GM23248 (cell line): ENCODE measurements at regions not wholly inside any gene's neighbourhood (a gene's known extent, or its start where the extent isn't known, plus 50 kb on each side); places are given as distances from the start of the nearest gene placed in this dataset.

Source experiments
- DNase-seq: peaks from one replicate; pipeline ENCODE4 v3.0.0-alpha.2; 2015
- H2AFZ ChIP-seq: fragments of 200-600 bp; sonication (generic); 2 replicates; pipeline ENCODE4 v1.6.1; 2016; ENCODE audit warnings: antibody characterized with exemption
- H3F3A ChIP-seq: fragments of 200-600 bp; sonication (generic); 2 replicates; pipeline ENCODE4 v1.6.1; 2016; ENCODE audit warnings: mild to moderate bottlenecking, antibody characterized with exemption, mixed run types; ENCODE audit not compliant: insufficient read depth
- H3K27ac ChIP-seq: fragments of 200-600 bp; sonication (generic); 2 replicates; pipeline ENCODE4 v1.5.1; 2016; ENCODE audit warnings: mild to moderate bottlenecking
- H3K27me3 ChIP-seq: fragments of 200-600 bp; sonication (generic); replicated peaks from 2 replicates; pipeline ENCODE4 v1.6.1; 2016; ENCODE audit warnings: mild to moderate bottlenecking; ENCODE audit not compliant: insufficient read depth
- H3K36me3 ChIP-seq: fragments of 200-600 bp; sonication (generic); 2 replicates; pipeline ENCODE4 v1.6.1; 2016; ENCODE audit warnings: low read depth, mild to moderate bottlenecking
- H3K4me1 ChIP-seq: fragments of 200-600 bp; sonication (generic); 2 replicates; pipeline ENCODE4 v1.6.1; 2016; ENCODE audit warnings: mild to moderate bottlenecking; ENCODE audit not compliant: insufficient read depth
- H3K4me2 ChIP-seq: fragments of 200-600 bp; sonication (generic); one replicate; pipeline ENCODE4 v1.6.1; 2016; ENCODE audit warnings: mild to moderate bottlenecking; ENCODE audit not compliant: unreplicated experiment
- H3K4me3 ChIP-seq: fragments of 200-600 bp; sonication (generic); 2 replicates; pipeline ENCODE4 v1.5.1; 2016; ENCODE audit warnings: mild to moderate bottlenecking
- H3K79me2 ChIP-seq: fragments of 200-600 bp; sonication (generic); 2 replicates; pipeline ENCODE4 v1.6.1; 2016; ENCODE audit warnings: mild to moderate bottlenecking; ENCODE audit not compliant: insufficient read depth
- H3K9ac ChIP-seq: fragments of 200-600 bp; sonication (generic); 2 replicates; pipeline ENCODE4 v1.6.1; 2016; ENCODE audit warnings: mild to moderate bottlenecking
- H3K9me2 ChIP-seq: fragments of 200-600 bp; sonication (generic); 2 replicates; pipeline ENCODE4 v1.6.1; 2016; ENCODE audit warnings: mixed run types, mild to moderate bottlenecking, moderate library complexity; ENCODE audit not compliant: insufficient read depth
- H3K9me3 ChIP-seq: fragments of 200-600 bp; sonication (generic); one replicate; pipeline ENCODE4 v1.6.1; 2017; ENCODE audit warnings: low read depth
- H4K20me1 ChIP-seq: fragments of 200-600 bp; sonication (generic); 2 replicates; pipeline ENCODE4 v1.6.0; 2016; ENCODE audit not compliant: insufficient read depth
- EZH2 ChIP-seq: fragments of 200-600 bp; sonication (generic); IDR thresholded peaks from 2 replicates; pipeline ENCODE4 v1.6.1; 2018; ENCODE audit warnings: antibody characterized with exemption, mild to moderate bottlenecking; ENCODE audit not compliant: insufficient read depth, poor library complexity, severe bottlenecking
- EZH2phosphoT487 ChIP-seq: fragments of 200-600 bp; sonication (generic); IDR thresholded peaks from 2 replicates; pipeline ENCODE4 v1.6.1; 2018; ENCODE audit warnings: antibody characterized with exemption, moderate library complexity, mild to moderate bottlenecking, low read depth; ENCODE audit not compliant: insufficient read depth
- WGBS, 2 experiments: methylation state at CpG; one replicate each; pipeline ENCODE4 v1.1.6; 2015 to 2017; ENCODE audit warnings: low lambda C conversion rate in 2 of 2, low coverage in 1 of 2; ENCODE audit errors: missing lambda C conversion rate in 2 of 2; 5-methylcytosine and 5-hydroxymethylcytosine counted together
- in situ Hi-C: fragments of 300-500 bp; cut with MboI; formaldehyde crosslinking; loops from 2 replicates; pipeline ENCODE4 v1.15.0; 2020

- H3K27me3 ChIP-seq = no peaks in the 10 kb centered on the region
- WGBS, 2 experiments = 15 to 19% methylated on average over 1 of the region's 1 CpG
- in situ Hi-C loops = no loop called here
Measured at GRCh38 chr2:166677996-166678395, 183.9 kb upstream of the SCN7A start.

DNA sequence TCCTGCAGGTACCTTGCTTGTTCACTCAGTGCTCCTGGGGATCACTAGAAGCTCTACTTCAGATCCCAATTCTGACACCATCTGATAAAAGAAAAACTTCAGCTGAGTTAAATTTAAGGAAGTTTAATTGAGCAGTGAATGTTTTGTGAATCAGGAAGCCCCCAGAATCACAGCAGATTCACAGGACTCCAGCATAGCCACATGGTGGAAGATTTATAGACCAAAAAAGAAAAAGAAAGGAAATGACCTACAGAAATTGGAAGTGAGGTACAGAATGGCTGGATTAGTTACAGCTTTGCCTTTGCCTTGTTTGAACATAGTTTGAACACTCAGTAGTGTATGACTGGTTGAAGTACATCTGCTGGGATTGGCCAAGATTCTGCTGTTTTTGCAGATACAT, 182.7 kb upstream of the SCN7A start:
- DNase-seq = no peak
- Histone ChIP-seq H3K4me1 (no peaks in the 10 kb centered on the region), H2AFZ (no peak overlapping the region), H3K36me3 (no peaks in the 10 kb centered on the region), H3K9me3 (no peaks in the 10 kb centered on the region), H3K9ac (no peak overlapping the region), H4K20me1 (no peaks in the 10 kb centered on the region), H3K4me3 (no peak overlapping the region), H3K27ac (no peak overlapping the region), H3K27me3 (no peaks in the 10 kb centered on the region), H3K9me2 (no peaks in the 10 kb centered on the region), H3K79me2 (no peaks in the 10 kb centered on the region), H3F3A (no peaks in the 10 kb centered on the region), H3K4me2 (no peak overlapping the region)
- in situ Hi-C loops = no loop called here
- TF ChIP-seq EZH2phosphoT487 = no peak
- no peak for TF ChIP-seq EZH2

More at GRCh38 chr2:166677996-166678395, 183.9 kb upstream of the SCN7A start:
- H3K4me1 ChIP-seq = no peaks in the 10 kb centered on the region
- no peaks in the 10 kb centered on the region for H3F3A ChIP-seq
- no peaks in the 10 kb centered on the region for H3K9me2 ChIP-seq
- no peak overlapping the region for H2AFZ ChIP-seq
- no peaks in the 10 kb centered on the region for H4K20me1 ChIP-seq
- H3K4me3 ChIP-seq = no peak overlapping the region
- H3K4me2 ChIP-seq = no peak overlapping the region
- no peak for TF ChIP-seq EZH2
- no peak for TF ChIP-seq EZH2phosphoT487
- H3K9me3 ChIP-seq = no peaks in the 10 kb centered on the region
- no peak overlapping the region for H3K9ac ChIP-seq
- H3K36me3 ChIP-seq = no peaks in the 10 kb centered on the region
- H3K27ac ChIP-seq = no peak overlapping the region
- DNase-seq = no peak
- H3K79me2 ChIP-seq = no peaks in the 10 kb centered on the region

DNA sequence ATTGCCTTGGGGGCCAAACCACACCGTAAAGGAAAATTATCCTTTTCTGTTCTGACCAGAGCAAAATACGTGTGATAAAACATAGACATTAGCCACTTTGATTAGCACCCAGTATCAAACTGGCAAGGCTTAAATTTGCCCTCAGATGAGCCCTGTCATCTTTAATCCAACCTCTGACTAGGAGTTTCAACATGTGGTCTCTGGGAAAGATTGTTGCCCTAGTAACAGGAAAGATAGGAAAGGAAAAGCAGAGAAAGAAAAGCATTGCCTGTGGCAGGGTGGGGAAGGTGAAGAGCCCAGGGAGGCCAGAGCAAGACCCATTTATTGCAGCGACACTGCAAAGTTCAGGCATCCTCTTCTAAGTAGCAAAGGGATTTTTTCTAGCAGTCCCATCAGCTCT, 181.5 kb upstream of the SCN7A start:
- in situ Hi-C loops = no loop called here
- no peaks in the 10 kb centered on the region for H3F3A ChIP-seq
- H2AFZ ChIP-seq = no peak overlapping the region
- no peak for TF ChIP-seq EZH2phosphoT487
- no peak for TF ChIP-seq EZH2
- H3K9me2 ChIP-seq = no peaks in the 10 kb centered on the region
- H3K9ac ChIP-seq = no peak overlapping the region
- no peak overlapping the region for H3K4me2 ChIP-seq
- H3K4me1 ChIP-seq = no peaks in the 10 kb centered on the region
- no peak overlapping the region for H3K4me3 ChIP-seq
- no peaks in the 10 kb centered on the region for H4K20me1 ChIP-seq
- H3K36me3 ChIP-seq = no peaks in the 10 kb centered on the region
- WGBS, 2 experiments = 27 to 28% methylated on average over 3 of the region's 3 CpGs
- no peaks in the 10 kb centered on the region for H3K27me3 ChIP-seq
- DNase-seq = no peak
- no peaks in the 10 kb centered on the region for H3K9me3 ChIP-seq
- H3K27ac ChIP-seq = no peak overlapping the region
- H3K79me2 ChIP-seq = no peaks in the 10 kb centered on the region

- Histone ChIP-seq H3K79me2 (no peaks in the 10 kb centered on the region), H3K9ac (no peak overlapping the region), H3K4me3 (no peak overlapping the region), H3K4me1 (no peaks in the 10 kb centered on the region), H3K27me3 (no peaks in the 10 kb centered on the region), H3K9me3 (no peaks in the 10 kb centered on the region), H3K9me2 (no peaks in the 10 kb centered on the region), H2AFZ (no peak overlapping the region), H3K4me2 (no peak overlapping the region), H3F3A (no peaks in the 10 kb centered on the region), H3K27ac (no peak overlapping the region), H3K36me3 (no peaks in the 10 kb centered on the region), H4K20me1 (no peaks in the 10 kb centered on the region)
- DNase-seq = no peak
- in situ Hi-C loops = no loop called here
- TF ChIP-seq EZH2 (no peak), EZH2phosphoT487 (no peak)
Measured at GRCh38 chr2:166673986-166674385, 179.9 kb upstream of the SCN7A start.

- Histone ChIP-seq H3K4me3 (no peak overlapping the region), H2AFZ (no peak overlapping the region), H3F3A (no peaks in the 10 kb centered on the region), H3K9me3 (no peaks in the 10 kb centered on the region), H3K4me2 (no peak overlapping the region), H3K4me1 (no peaks in the 10 kb centered on the region), H3K79me2 (no peaks in the 10 kb centered on the region), H3K27me3 (no peaks in the 10 kb centered on the region), H3K36me3 (no peaks in the 10 kb centered on the region), H4K20me1 (no peaks in the 10 kb centered on the region), H3K27ac (no peak overlapping the region), H3K9me2 (no peaks in the 10 kb centered on the region), H3K9ac (no peak overlapping the region)
- in situ Hi-C loops = no loop called here
- WGBS, 2 experiments = 2 to 5% methylated on average over 1 of the region's 1 CpG
- DNase-seq = no peak
- TF ChIP-seq EZH2 = no peak
Measured at GRCh38 chr2:166671801-166672200, 177.8 kb upstream of the SCN7A start.
